Small intestine (tissue), 7 donors: ENCODE measurements at regions not wholly inside any gene's neighbourhood (a gene's known extent, or its start where the extent isn't known, plus 50 kb on each side); places are given as distances from the start of the nearest gene placed in this dataset.
A peak's percentile ranks its signal among the peaks of the same experiment; 100 is the strongest.

Experiments used
- DNase-seq, 2 donors: peaks; one replicate each; pipeline versions ENCODE4 v3.0.0 to v3.0.0-alpha.2; 2013
- FAIRE-seq: peaks from 2 replicates; lab custom pipeline; 2012; peaks lifted over from hg19 to GRCh38; lab: Jason Lieb, UNC
- H3K27ac ChIP-seq, 3 donors: one replicate each; pipeline ENCODE4 v1.5.1; 2013; ENCODE audit warnings: low read length in 2 of 3, mild to moderate bottlenecking in 2 of 3, control low read depth in 1 of 3, inconsistent platforms in 1 of 3, low read depth in 1 of 3, moderate library complexity in 1 of 3
- H3K27me3 ChIP-seq, 3 donors: one replicate each; pipeline ENCODE4 v1.6.1; 2013; ENCODE audit warnings: low read length in 3 of 3, inconsistent platforms in 1 of 3; ENCODE audit not compliant: control insufficient read depth in 3 of 3, insufficient read depth in 3 of 3
- H3K36me3 ChIP-seq, 3 donors: one replicate each; pipeline ENCODE4 v1.6.1; 2013; ENCODE audit warnings: low read length in 3 of 3, inconsistent platforms in 1 of 3, low read depth in 1 of 3, mild to moderate bottlenecking in 1 of 3, moderate library complexity in 1 of 3; ENCODE audit not compliant: control insufficient read depth in 3 of 3, insufficient read depth in 2 of 3
- H3K4me1 ChIP-seq, 3 donors: one replicate each; pipeline ENCODE4 v1.6.1; 2013; ENCODE audit warnings: low read length in 2 of 3, inconsistent platforms in 1 of 3, low read depth in 1 of 3, mild to moderate bottlenecking in 1 of 3, moderate library complexity in 1 of 3; ENCODE audit not compliant: control insufficient read depth in 3 of 3, insufficient read depth in 2 of 3
- H3K4me3 ChIP-seq, 3 donors: one replicate each; pipeline ENCODE4 v1.5.1; 2013; ENCODE audit warnings: low read length in 3 of 3, control low read depth in 1 of 3, inconsistent platforms in 1 of 3, low read depth in 1 of 3, mild to moderate bottlenecking in 1 of 3, moderate library complexity in 1 of 3
- H3K9me3 ChIP-seq, 2 donors: one replicate each; pipeline ENCODE4 v1.6.1; 2013; ENCODE audit warnings: low read depth in 1 of 2, low read length in 1 of 2; ENCODE audit not compliant: control insufficient read depth in 2 of 2, insufficient read depth in 1 of 2
- WGBS, 3 donors: extraction: QIAGEN DNeasy Blood & Tissue Kit; methylation state at CpG; one replicate each; pipeline ENCODE4 v1.1.7; 2013; 5-methylcytosine and 5-hydroxymethylcytosine counted together
- donor health status: healthy with polysubstance abuse.
- donor health status: control.
- donor health status: control.
- donor health status: Bipolar disorder and iron deficiency.
- donor health status: healthy.

- DNase-seq (peak in 1 of 2 donors; percentile 62), FAIRE-seq (no peak)
- Histone ChIP-seq H3K9me3 (no peaks in the 10 kb centered on the region), H3K27ac (no peak overlapping the region), H3K4me3 (no peak overlapping the region), H3K4me1 (peaks cover 0 to 16% (median 0%) of the 10 kb centered on the region in 3 donors), H3K36me3 (no peaks in the 10 kb centered on the region), H3K27me3 (no peaks in the 10 kb centered on the region)
- WGBS, 3 donors: 69 to 78% (median 71%) methylated on average over 20 of the region's 20 CpGs
These were observed 1422.9 kb downstream of the TBC1D22A start for GRCh38 chr22:48185071-48186055.

- FAIRE-seq: no peak
- WGBS, 3 donors: 76 to 83% (median 76%) methylated on average over 24 to 25 of the region's 25 CpGs
- Histone ChIP-seq H3K27ac (no peak overlapping the region), H3K9me3 (no peaks in the 10 kb centered on the region), H3K36me3 (no peaks in the 10 kb centered on the region), H3K4me3 (no peak overlapping the region), H3K4me1 (peaks cover 0 to 13% (median 0%) of the 10 kb centered on the region in 3 donors), H3K27me3 (no peaks in the 10 kb centered on the region)
- no peak for DNase-seq
These were observed 1420.7 kb downstream of the TBC1D22A start for GRCh38 chr22:48182846-48183805.

GRCh38 chr22:48182031-48182430, 1419.6 kb downstream of the TBC1D22A start:
- no peaks in the 10 kb centered on the region for H3K27me3 ChIP-seq
- no peaks in the 10 kb centered on the region for H3K36me3 ChIP-seq
- H3K27ac ChIP-seq: no peak overlapping the region
- no peak for DNase-seq
- peaks cover 0 to 7% (median 0%) of the 10 kb centered on the region in 3 donors for H3K4me1 ChIP-seq
- no peak overlapping the region for H3K4me3 ChIP-seq
- 71 to 80% (median 80%) methylated on average over 5 of the region's 5 CpGs for WGBS, 3 donors
- FAIRE-seq: no peak
- H3K9me3 ChIP-seq: no peaks in the 10 kb centered on the region

- WGBS, 3 donors: 82 to 89% (median 86%) methylated on average over 18 of the region's 18 CpGs
- peaks cover 0 to 7% (median 0%) of the 10 kb centered on the region in 3 donors for H3K4me1 ChIP-seq
- FAIRE-seq: no peak
These were observed 1419.0 kb downstream of the TBC1D22A start for GRCh38 chr22:48181263-48181955.

GRCh38 chr22:48180631-48181030, 1418.2 kb downstream of the TBC1D22A start:
- DNase-seq (no peak), FAIRE-seq (no peak)
- Histone ChIP-seq H3K4me1 (peaks cover 0 to under 1% (median 0%) of the 10 kb centered on the region in 3 donors), H3K36me3 (no peaks in the 10 kb centered on the region), H3K27me3 (no peaks in the 10 kb centered on the region), H3K4me3 (no peak overlapping the region), H3K27ac (no peak overlapping the region), H3K9me3 (no peaks in the 10 kb centered on the region)
- 76 to 83% (median 78%) methylated on average over 4 of the region's 4 CpGs for WGBS, 3 donors

More at GRCh38 chr22:48181263-48181955, 1419.0 kb downstream of the TBC1D22A start:
- Histone ChIP-seq H3K9me3 (no peaks in the 10 kb centered on the region), H3K27ac (no peak overlapping the region), H3K4me3 (no peak overlapping the region), H3K36me3 (no peaks in the 10 kb centered on the region), H3K27me3 (no peaks in the 10 kb centered on the region)
- DNase-seq: no peak

- 69 to 80% (median 75%) methylated on average over 15 of the region's 15 CpGs for WGBS, 3 donors
- Histone ChIP-seq H3K4me1 (no peaks in the 10 kb centered on the region), H3K4me3 (no peak overlapping the region), H3K27me3 (no peaks in the 10 kb centered on the region), H3K9me3 (no peaks in the 10 kb centered on the region), H3K36me3 (no peaks in the 10 kb centered on the region), H3K27ac (no peak overlapping the region)
- FAIRE-seq: no peak
- DNase-seq: no peak
These were observed 1417.4 kb downstream of the TBC1D22A start for GRCh38 chr22:48179571-48180546.

GRCh38 chr22:48178536-48178935, 1416.1 kb downstream of the TBC1D22A start:
- FAIRE-seq (no peak), DNase-seq (no peak)
- Histone ChIP-seq H3K4me3 (no peak overlapping the region), H3K36me3 (no peaks in the 10 kb centered on the region), H3K27ac (no peak overlapping the region), H3K4me1 (no peaks in the 10 kb centered on the region), H3K9me3 (no peaks in the 10 kb centered on the region), H3K27me3 (no peaks in the 10 kb centered on the region)
- 88 to 91% (median 90%) methylated on average over 7 of the region's 7 CpGs for WGBS, 3 donors
